IMR-90 (cell line): ENCODE measurements at regions not wholly inside any gene's neighbourhood (a gene's known extent, or its start where the extent isn't known, plus 50 kb on each side); places are given as distances from the start of the nearest gene placed in this dataset.

Source experiments
- ATAC-seq: fragments of 200-7000 bp; cut with Tn5 transposase; 2 replicates; pipeline ENCODE4 v1.9.1; 2020; ENCODE audit warnings: low read depth, mild to moderate bottlenecking, moderate library complexity
- BruUV-seq: library from RNA; stranded (reverse); fragments of 400-500 nt; replicated peaks from 2 replicates; lab custom pipeline; 2021; lab: Mats Ljungman, UMichigan
- CTCF ChIA-PET: fragments of 300-600 bp; formaldehyde crosslinking; extraction: SDS; loops from one replicate; lab custom pipeline; 2021; ENCODE audit warnings: antibody characterized with exemption; lab: Yijun Ruan, JAX
- POLR2A ChIA-PET: fragments of 300-600 bp; sonication (Branson Sonifier 250); formaldehyde crosslinking; loops from one replicate; lab custom pipeline; 2022; ENCODE audit warnings: antibody characterized with exemption; ENCODE audit not compliant: unreplicated experiment; lab: Charles Lee
- DNase-seq: peaks from one replicate; pipeline ENCODE4 v3.0.0; 2013
- H2AFZ ChIP-seq: replicated peaks from 2 replicates; pipeline ENCODE3; 2013; ENCODE audit warnings: low read length, mild to moderate bottlenecking; ENCODE audit not compliant: poor library complexity
- H2AK5ac ChIP-seq: 2 replicates; pipeline ENCODE4 v1.6.1; 2013; ENCODE audit warnings: low read depth, low read length, inconsistent platforms
- H2AK9ac ChIP-seq: replicated peaks from 2 replicates; pipeline ENCODE3; 2013; ENCODE audit warnings: mild to moderate bottlenecking, low read depth, low read length, moderate library complexity; ENCODE audit not compliant: poor library complexity
- H2BK120ac ChIP-seq: 2 replicates; pipeline ENCODE4 v1.6.1; 2013; ENCODE audit warnings: low read depth, low read length, inconsistent platforms
- H2BK15ac ChIP-seq: 3 replicates; pipeline ENCODE4 v1.6.1; 2013; ENCODE audit warnings: low read depth, low read length, inconsistent platforms
- H2BK20ac ChIP-seq: 2 replicates; pipeline ENCODE4 v1.6.1; 2013; ENCODE audit warnings: low read depth, mild to moderate bottlenecking, inconsistent platforms, low read length, moderate library complexity
- H2BK5ac ChIP-seq: 2 replicates; pipeline ENCODE4 v1.6.1; 2013; ENCODE audit warnings: mild to moderate bottlenecking, low read depth, low read length, inconsistent platforms; ENCODE audit not compliant: poor library complexity, severe bottlenecking
- H3K14ac ChIP-seq: replicated peaks from 2 replicates; pipeline ENCODE4 v1.6.1; 2013; ENCODE audit warnings: low read depth, low read length, inconsistent platforms
- H3K18ac ChIP-seq: 2 replicates; pipeline ENCODE4 v1.6.1; 2013; ENCODE audit warnings: low read depth, low read length, control low read depth
- H3K23ac ChIP-seq: 2 replicates; pipeline ENCODE4 v1.6.1; 2013; ENCODE audit warnings: low read depth, low read length, inconsistent platforms
- H3K27ac ChIP-seq: 2 replicates; pipeline ENCODE4 v1.5.1; 2013; ENCODE audit warnings: mild to moderate bottlenecking, control low read depth, low read length; ENCODE audit not compliant: insufficient read depth
- H3K27me3 ChIP-seq: 2 replicates; pipeline ENCODE4 v1.6.1; 2013; ENCODE audit warnings: low read length; ENCODE audit not compliant: control insufficient read depth, insufficient read depth
- H3K36me3 ChIP-seq: 2 replicates; pipeline ENCODE4 v1.6.1; 2013; ENCODE audit warnings: low read length, mixed read lengths; ENCODE audit not compliant: control insufficient read depth, insufficient read depth
- H3K4ac ChIP-seq: 2 replicates; pipeline ENCODE4 v1.6.1; 2013; ENCODE audit warnings: low read depth, low read length, inconsistent platforms
- H3K4me1 ChIP-seq: 2 replicates; pipeline ENCODE4 v1.6.1; 2013; ENCODE audit warnings: low read length, mixed read lengths; ENCODE audit not compliant: control insufficient read depth, insufficient read depth
- H3K4me2 ChIP-seq: 2 replicates; pipeline ENCODE4 v1.6.1; 2013; ENCODE audit warnings: low read depth, mild to moderate bottlenecking, control low read depth, low read length, moderate library complexity
- H3K4me3 ChIP-seq: 2 replicates; pipeline ENCODE4 v1.5.1; 2013; ENCODE audit warnings: low read depth, mild to moderate bottlenecking, control low read depth, low read length, moderate library complexity; ENCODE audit not compliant: insufficient read depth
- H3K56ac ChIP-seq: 2 replicates; pipeline ENCODE4 v1.6.1; 2013; ENCODE audit warnings: low read length, inconsistent platforms; ENCODE audit not compliant: insufficient read depth; ENCODE audit errors: extremely low read depth
- H3K79me1 ChIP-seq, 2 experiments: 2 replicates each; pipeline ENCODE4 v1.6.1; 2013; ENCODE audit warnings: low read length in 2 of 2, inconsistent platforms in 1 of 2, low read depth in 1 of 2
- H3K9ac ChIP-seq: 2 replicates; pipeline ENCODE4 v1.6.1; 2013; ENCODE audit warnings: low read depth, low read length, control low read depth
- H3K9me1 ChIP-seq: 2 replicates; pipeline ENCODE4 v1.6.1; 2013; ENCODE audit warnings: low read length, inconsistent platforms; ENCODE audit not compliant: insufficient read depth
- H3K9me3 ChIP-seq: 2 replicates; pipeline ENCODE4 v1.6.1; 2013; ENCODE audit warnings: low read length; ENCODE audit not compliant: control insufficient read depth, insufficient read depth
- H4K20me1 ChIP-seq: 2 replicates; pipeline ENCODE4 v1.6.1; 2013; ENCODE audit warnings: low read length, inconsistent platforms; ENCODE audit not compliant: insufficient read depth
- H4K5ac ChIP-seq: 2 replicates; pipeline ENCODE4 v1.6.1; 2013; ENCODE audit warnings: mild to moderate bottlenecking, low read depth, low read length, control low read depth
- H4K8ac ChIP-seq, 2 experiments: 2 replicates each; pipeline ENCODE4 v1.6.1; 2013; ENCODE audit warnings: low read depth in 2 of 2, low read length in 2 of 2, control low read depth in 1 of 2, inconsistent platforms in 1 of 2
- H4K91ac ChIP-seq: 2 replicates; pipeline ENCODE4 v1.6.1; 2013; ENCODE audit warnings: low read depth, low read length, inconsistent platforms; ENCODE audit not compliant: insufficient read depth
- CHD1 ChIP-seq: IDR thresholded peaks from 2 replicates; pipeline ENCODE4 v1.6.1; 2012; ENCODE audit warnings: low read depth, low read length, improper control_type of control experiment
- MXI1 ChIP-seq: IDR thresholded peaks from 2 replicates; pipeline ENCODE4 v1.6.1; 2012; ENCODE audit warnings: low read depth, mild to moderate bottlenecking, low read length, moderate library complexity, borderline replicate concordance
- POLR2A ChIP-seq: IDR thresholded peaks from 2 replicates; pipeline ENCODE4 v1.6.1; 2012; ENCODE audit warnings: mild to moderate bottlenecking, low read depth, low read length
- RCOR1 ChIP-seq: IDR thresholded peaks from 2 replicates; pipeline ENCODE4 v1.6.1; 2012; ENCODE audit warnings: mild to moderate bottlenecking, low read length, improper control_type of control experiment; ENCODE audit not compliant: insufficient replicate concordance
- RFX5 ChIP-seq: IDR thresholded peaks from 2 replicates; pipeline ENCODE4 v1.8.0; 2012; ENCODE audit warnings: low read depth, mild to moderate bottlenecking, low read length, moderate library complexity
- SMC3 ChIP-seq: fragments of 150-350 bp; IDR thresholded peaks from 2 replicates; pipeline ENCODE4 v1.6.1; 2016; ENCODE audit warnings: low read depth, mild to moderate bottlenecking, antibody characterized with exemption, low read length, moderate library complexity
- WGBS, 2 experiments: methylation state at CpG; one replicate each; pipeline versions ENCODE4 v1.1.5 to v1.1.7; 2013; ENCODE audit warnings: missing lambda C conversion rate in 2 of 2; ENCODE audit not compliant: insufficient read length in 1 of 2; ENCODE audit errors: extremely low coverage in 2 of 2; 5-methylcytosine and 5-hydroxymethylcytosine counted together
- dilution Hi-C: fragments of 300-500 bp; cut with HindIII; formaldehyde crosslinking; loops from one replicate; pipeline ENCODE4 v1.14.3; 2018; ENCODE audit warnings: low sequenced_read_pairs; ENCODE audit not compliant: unreplicated experiment
- in situ Hi-C: fragments of 300-500 bp; cut with MboI; formaldehyde crosslinking; loops from 3 replicates; pipeline ENCODE4 v1.14.3; 2019; ENCODE audit warnings: low sequenced_read_pairs, inconsistent platforms, mixed read lengths
- intact Hi-C: fragments of 100-400 bp; cut with micrococcal nuclease; formaldehyde crosslinking; loops from 2 replicates; pipeline ENCODE4 v1.10.0; 2022
- TF ChIP-seq, protein P1 (sequence below): fragments of 150-350 bp; IDR thresholded peaks from 2 replicates; pipeline ENCODE4 v1.6.1; 2017; ENCODE audit warnings: mild to moderate bottlenecking, antibody characterized with exemption, low read length, low read depth

DNA sequence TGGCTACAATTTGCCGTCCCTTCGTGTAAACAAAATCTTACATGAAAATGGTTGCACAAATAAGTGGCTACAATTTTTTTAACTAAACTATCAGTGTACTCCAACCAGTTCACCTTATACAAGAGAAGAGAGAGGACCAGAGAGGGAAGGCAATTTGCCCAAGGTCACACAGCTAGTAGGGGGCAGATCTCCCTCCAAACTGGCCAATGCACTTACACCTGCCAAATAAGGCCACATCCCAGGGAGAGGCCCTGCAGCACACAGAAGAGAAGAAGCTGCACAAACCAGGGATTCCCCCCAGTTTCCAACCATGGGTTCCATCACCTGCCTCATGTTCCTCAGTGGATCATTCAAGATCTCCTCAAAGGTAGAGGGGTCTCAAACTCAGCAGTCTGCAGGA is 349.9 kb downstream of the SOX9 start:
- Histone ChIP-seq H4K91ac (no peak overlapping the region), H2BK120ac (no peak overlapping the region), H4K20me1 (peaks cover 2% of the 10 kb centered on the region), H3K79me1 (peaks cover 17 to 36% of the 10 kb centered on the region in 2 experiments), H2BK15ac (no peak overlapping the region), H3K4me2 (no peak overlapping the region), H3K36me3 (no peaks in the 10 kb centered on the region), H4K5ac (no peak overlapping the region), H2AFZ (no peak overlapping the region), H3K9me3 (no peaks in the 10 kb centered on the region), H2AK9ac (no peak overlapping the region), H3K14ac (no peak overlapping the region), H3K27ac (no peak overlapping the region), H3K18ac (no peak overlapping the region), H3K4me1 (peaks cover 5% of the 10 kb centered on the region), H3K56ac (no peak overlapping the region), H3K9me1 (peaks cover 15% of the 10 kb centered on the region), H2AK5ac (no peak overlapping the region), H2BK20ac (no peak overlapping the region), H3K23ac (no peak overlapping the region), H3K4ac (no peak overlapping the region), H3K9ac (no peak overlapping the region), H3K4me3 (no peak overlapping the region), H2BK5ac (no peak overlapping the region), H3K27me3 (no peaks in the 10 kb centered on the region), H4K8ac (no peak overlapping the region)
- ATAC-seq (no peak), DNase-seq (no peak)
- POLR2A ChIA-PET, result no interaction called here
- BruUV-seq, result no TSS peak
- no CpG with 5 or more reads among the region's 2 CpGs for WGBS, 2 experiments
- dilution Hi-C loops, result no loop called here
- intact Hi-C loops, result no loop called here
- CTCF ChIA-PET, result no interaction called here
- in situ Hi-C loops, result no loop called here
- TF ChIP-seq SMC3, result no peak
- TF ChIP-seq POLR2A, result no peak
- TF ChIP-seq, protein P1, sequence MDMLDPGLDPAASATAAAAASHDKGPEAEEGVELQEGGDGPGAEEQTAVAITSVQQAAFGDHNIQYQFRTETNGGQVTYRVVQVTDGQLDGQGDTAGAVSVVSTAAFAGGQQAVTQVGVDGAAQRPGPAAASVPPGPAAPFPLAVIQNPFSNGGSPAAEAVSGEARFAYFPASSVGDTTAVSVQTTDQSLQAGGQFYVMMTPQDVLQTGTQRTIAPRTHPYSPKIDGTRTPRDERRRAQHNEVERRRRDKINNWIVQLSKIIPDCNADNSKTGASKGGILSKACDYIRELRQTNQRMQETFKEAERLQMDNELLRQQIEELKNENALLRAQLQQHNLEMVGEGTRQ, result no peak
- TF ChIP-seq MXI1, result no peak
- TF ChIP-seq RFX5, result no peak
- TF ChIP-seq RCOR1, result no peak
- no peak for TF ChIP-seq CHD1
